Activated CD8-positive, alpha-beta memory T cell treated with anti-CD3 and anti-CD28 coated beads, Interleukin-2, amount 10 ng/mL, durations not matched to agents 7 days and 5 days (primary cell): ENCODE measurements at regions not wholly inside any gene's neighbourhood (a gene's known extent, or its start where the extent isn't known, plus 50 kb on each side); places are given as distances from the start of the nearest gene placed in this dataset.
"Not testable (repeated sequence)": the region's sequence is repeated elsewhere in the genome, so short reads cannot be mapped to it uniquely, and the experiment has no call there.

ENCODE experiments used
- ATAC-seq: fragments of 150-1000 bp; cut with Tn5 transposase; one replicate; pipeline ENCODE4 v1.10.0; 2021; ENCODE audit warnings: moderate library complexity
- CTCF ChIA-PET: fragments of 350-600 bp; sonication (Branson Sonifier 250); formaldehyde crosslinking; loops from one replicate; lab custom pipeline; 2021; ENCODE audit warnings: antibody characterized with exemption; lab: Charles Lee
- DNase-seq: peaks from one replicate; pipeline ENCODE4 v3.0.0-alpha.2; 2020
- H3K27ac Mint-ChIP-seq: one replicate; pipeline ENCODE4 v1.8.0; 2021; ENCODE audit warnings: mild to moderate bottlenecking, mixed read lengths
- H3K27me3 Mint-ChIP-seq: one replicate; pipeline ENCODE4 v1.8.0; 2021; ENCODE audit warnings: mixed read lengths
- H3K36me3 Mint-ChIP-seq: one replicate; pipeline ENCODE4 v1.8.0; 2021; ENCODE audit warnings: mild to moderate bottlenecking, mixed read lengths
- H3K4me1 Mint-ChIP-seq: one replicate; pipeline ENCODE4 v1.8.0; 2021; ENCODE audit warnings: mixed read lengths
- H3K4me3 Mint-ChIP-seq: one replicate; pipeline ENCODE4 v1.8.0; 2021; ENCODE audit warnings: mild to moderate bottlenecking, moderate library complexity, mixed read lengths
- H3K9me3 Mint-ChIP-seq: one replicate; pipeline ENCODE4 v1.8.0; 2022; ENCODE audit warnings: low read depth, mixed read lengths

DNA sequence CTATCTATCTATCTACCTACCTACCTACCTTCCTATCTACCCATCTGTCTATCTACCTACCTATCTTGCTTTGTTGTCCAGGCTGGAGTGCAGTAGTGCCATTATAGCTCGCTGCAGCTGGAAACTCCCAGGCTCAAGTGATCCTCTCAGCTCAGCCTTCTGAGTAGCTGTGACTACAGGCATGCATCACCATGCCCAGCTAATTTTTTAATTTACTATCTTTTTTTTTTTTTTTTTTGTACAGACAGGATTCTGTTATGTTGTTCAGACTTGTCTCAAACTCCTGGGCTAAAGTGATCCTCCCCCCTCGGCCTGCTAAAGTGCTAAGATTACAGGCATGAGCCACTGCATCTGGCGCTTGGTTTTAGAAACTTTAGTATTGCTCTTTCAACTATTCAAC, 762.4 kb downstream of the SLC6A15 start:
- H3K4me3 Mint-ChIP-seq, result no peak overlapping the region
- H3K9me3 Mint-ChIP-seq, result peaks cover 9% of the 10 kb centered on the region
- CTCF ChIA-PET, result no interaction called here
- H3K36me3 Mint-ChIP-seq, result no peaks in the 10 kb centered on the region
- DNase-seq (no peak), ATAC-seq (no peak)
- H3K4me1 Mint-ChIP-seq, result no peaks in the 10 kb centered on the region
- no peak overlapping the region for H3K27ac Mint-ChIP-seq
- H3K27me3 Mint-ChIP-seq, result no peaks in the 10 kb centered on the region

DNA sequence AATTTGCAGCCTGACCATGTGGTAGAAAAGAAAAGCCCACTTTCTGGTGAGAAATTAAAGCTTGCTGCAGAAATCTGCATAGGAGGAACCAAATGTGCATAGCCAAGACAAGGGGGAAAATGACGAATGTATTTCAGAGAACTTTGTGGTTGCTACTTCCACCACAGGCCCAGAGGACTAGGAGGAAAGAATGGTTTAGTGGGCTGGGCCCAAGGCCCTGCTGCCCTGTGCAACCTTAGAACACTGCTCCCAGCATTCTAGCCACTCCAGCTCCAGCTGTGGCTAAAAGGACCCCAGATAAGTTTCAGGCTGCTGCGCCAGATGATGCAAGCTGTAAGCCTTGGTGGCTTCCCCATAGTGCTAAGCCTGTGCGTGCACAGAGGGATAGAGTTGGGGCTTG, 764.3 kb downstream of the SLC6A15 start:
- Mint-ChIP-seq H3K4me3 (no peak overlapping the region), H3K9me3 (peaks cover 11% of the 10 kb centered on the region), H3K36me3 (no peaks in the 10 kb centered on the region), H3K27me3 (no peaks in the 10 kb centered on the region), H3K27ac (no peak overlapping the region), H3K4me1 (no peaks in the 10 kb centered on the region)
- DNase-seq (no peak), ATAC-seq (no peak)
- CTCF ChIA-PET, result no interaction called here

DNA sequence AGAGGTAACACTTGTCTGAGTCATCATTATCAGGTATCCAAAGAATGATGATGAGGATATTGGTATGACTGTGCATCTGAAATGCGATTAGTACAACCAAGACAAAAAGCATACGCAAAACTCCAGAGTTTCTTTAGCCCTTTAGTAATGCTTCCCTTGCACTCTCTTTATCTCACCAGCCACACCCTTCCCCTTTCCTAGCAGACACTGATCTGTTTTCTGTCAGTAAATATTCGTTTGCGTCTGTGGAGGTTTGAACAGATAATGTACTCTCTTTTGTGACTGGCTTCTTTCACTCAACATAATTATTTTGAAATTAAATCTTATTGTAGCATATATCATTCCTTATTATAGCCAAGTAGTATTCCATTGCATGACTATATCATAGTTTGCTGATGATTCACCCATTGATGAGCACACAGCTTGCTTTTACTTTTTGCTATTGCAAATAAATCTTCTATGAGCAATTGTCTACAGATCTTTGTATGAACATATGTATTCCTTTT, 775.7 kb downstream of the SLC6A15 start:
- ATAC-seq (no peak), DNase-seq (no peak)
- H3K27ac Mint-ChIP-seq, result no peak overlapping the region
- peaks cover 3% of the 10 kb centered on the region for H3K9me3 Mint-ChIP-seq
- H3K4me1 Mint-ChIP-seq, result no peaks in the 10 kb centered on the region
- CTCF ChIA-PET, result no interaction called here
- H3K4me3 Mint-ChIP-seq, result no peak overlapping the region
- no peaks in the 10 kb centered on the region for H3K36me3 Mint-ChIP-seq
- no peaks in the 10 kb centered on the region for H3K27me3 Mint-ChIP-seq

DNA sequence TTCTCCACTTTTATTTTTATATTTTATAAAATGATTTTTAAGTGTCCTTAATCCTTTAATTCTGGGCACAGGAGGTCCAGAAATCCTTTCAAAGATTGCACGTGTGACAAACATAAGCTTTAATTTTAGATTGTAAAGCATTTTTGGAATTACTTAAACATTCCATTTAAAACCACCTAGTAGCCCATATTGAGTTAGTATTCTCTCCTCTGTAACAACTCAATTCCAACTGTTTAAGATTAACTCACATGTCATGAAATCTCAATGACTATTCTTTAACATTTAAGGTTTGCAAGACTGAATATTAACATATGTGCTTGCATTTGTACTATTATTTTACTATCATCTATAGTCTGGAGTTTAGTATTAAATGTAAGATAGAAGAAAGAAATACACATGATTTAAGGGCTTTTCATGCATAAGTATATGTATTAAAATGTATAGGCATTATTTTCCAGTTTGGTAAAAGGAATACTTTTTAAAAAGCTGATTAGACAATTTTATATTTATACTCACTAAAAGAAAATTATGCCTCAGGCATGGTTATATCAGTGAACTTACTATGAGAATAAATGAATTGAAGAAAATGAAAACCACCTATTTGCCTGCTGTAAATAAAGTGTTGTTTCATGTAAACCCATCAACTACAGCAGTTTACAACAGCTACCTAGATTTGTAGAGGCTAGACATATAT, 776.9 kb downstream of the SLC6A15 start:
- H3K27ac Mint-ChIP-seq, result no peak overlapping the region
- ATAC-seq (no peak), DNase-seq (no peak)
- H3K36me3 Mint-ChIP-seq, result no peaks in the 10 kb centered on the region
- CTCF ChIA-PET, result no interaction called here
- H3K4me1 Mint-ChIP-seq, result no peaks in the 10 kb centered on the region
- H3K4me3 Mint-ChIP-seq, result no peak overlapping the region
- H3K27me3 Mint-ChIP-seq, result no peaks in the 10 kb centered on the region
- peaks cover 1% of the 10 kb centered on the region for H3K9me3 Mint-ChIP-seq

DNA sequence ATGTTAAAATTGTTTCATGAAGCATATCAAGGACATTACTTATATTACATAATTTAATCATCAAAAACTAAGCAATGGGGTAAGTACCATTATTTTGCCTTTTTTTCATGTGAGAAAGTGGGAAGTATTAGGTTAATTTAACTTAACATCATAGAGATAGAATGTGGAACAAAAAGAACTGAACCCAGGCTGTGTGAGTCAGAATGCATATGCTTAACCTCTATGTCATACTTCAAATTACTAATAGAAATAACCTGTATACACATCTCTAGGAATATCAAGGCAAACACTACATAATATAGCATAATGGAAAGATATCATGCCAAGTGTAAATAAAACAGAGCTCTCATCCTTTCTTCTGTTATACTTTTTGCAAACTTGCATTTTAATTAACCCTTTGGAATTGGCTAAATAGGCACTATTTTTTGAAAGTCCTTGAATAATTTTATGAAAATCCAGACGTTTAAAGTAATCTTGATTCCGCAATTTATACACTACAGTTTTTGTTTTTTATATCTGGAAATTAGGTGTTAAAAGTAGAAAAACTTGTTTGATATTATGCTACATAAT, 777.7 kb downstream of the SLC6A15 start:
- Mint-ChIP-seq H3K4me3 (no peak overlapping the region), H3K27ac (no peak overlapping the region), H3K9me3 (no peaks in the 10 kb centered on the region), H3K27me3 (no peaks in the 10 kb centered on the region), H3K4me1 (no peaks in the 10 kb centered on the region), H3K36me3 (no peaks in the 10 kb centered on the region)
- DNase-seq (no peak), ATAC-seq (no peak)
- CTCF ChIA-PET, result no interaction called here

DNA sequence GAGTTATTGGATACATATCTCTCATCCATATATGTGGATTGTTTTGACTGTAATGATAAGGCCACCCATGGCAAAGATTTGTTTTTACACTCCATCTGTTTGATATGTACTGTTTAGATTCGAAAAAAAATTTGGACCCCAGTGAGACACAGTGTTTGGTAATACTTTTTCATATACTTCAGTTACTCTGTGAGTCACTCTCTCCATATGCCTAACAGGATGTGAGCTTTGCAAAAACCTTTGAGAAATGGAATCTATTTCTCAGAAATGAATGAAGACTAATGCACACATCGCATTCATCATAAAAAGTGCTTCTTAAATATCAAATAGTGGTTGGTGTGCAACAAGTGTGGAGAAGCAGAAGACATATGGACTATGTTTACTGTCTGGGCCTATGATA, 781.5 kb downstream of the SLC6A15 start:
- Mint-ChIP-seq H3K27ac (no peak overlapping the region), H3K4me3 (no peak overlapping the region), H3K9me3 (no peaks in the 10 kb centered on the region), H3K4me1 (no peaks in the 10 kb centered on the region), H3K36me3 (no peaks in the 10 kb centered on the region), H3K27me3 (no peaks in the 10 kb centered on the region)
- CTCF ChIA-PET, result no interaction called here
- no peak for DNase-seq
- ATAC-seq, result no peak

DNA sequence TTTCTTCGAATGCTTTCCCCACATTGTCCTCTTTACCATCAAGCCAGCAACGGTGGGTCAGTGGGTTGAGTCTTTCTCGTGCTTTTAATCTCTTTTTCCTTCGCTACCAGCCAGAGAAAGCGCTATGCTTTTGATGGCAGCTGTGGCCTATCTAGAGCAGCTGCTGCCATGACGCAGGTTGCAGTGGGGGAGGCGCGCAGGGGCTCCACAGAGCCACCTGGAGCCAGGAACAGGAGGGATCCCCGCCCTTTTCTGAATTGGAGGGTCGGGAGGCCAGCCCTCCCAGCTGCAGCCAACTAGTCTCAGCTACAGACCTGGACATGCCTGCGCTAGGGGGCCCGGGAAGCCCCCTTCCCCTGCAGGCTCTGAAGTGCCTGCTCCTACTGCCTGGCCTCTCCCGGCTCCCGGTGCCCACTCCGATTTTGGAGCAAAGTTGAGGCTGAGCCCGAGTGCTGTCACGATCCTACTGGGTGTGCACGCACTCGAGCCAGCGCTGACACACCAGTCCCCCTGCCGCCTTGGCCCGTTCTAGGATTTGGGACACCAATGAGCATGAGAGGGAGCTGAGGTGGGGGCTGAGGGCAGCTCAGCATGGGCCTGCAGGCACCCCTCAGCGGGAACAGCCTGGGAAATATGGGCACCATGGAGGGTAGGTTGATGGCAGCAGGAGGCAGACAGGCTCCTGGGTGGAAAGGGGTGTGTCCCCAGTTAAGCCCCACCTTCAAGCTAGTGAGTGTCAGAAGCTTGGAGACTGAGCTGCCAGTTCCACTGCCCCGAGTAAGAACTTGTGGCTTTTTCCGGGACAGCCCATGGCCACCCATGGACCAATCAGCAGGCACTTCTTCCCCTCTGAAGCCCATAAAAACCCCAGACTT, 784.2 kb downstream of the SLC6A15 start:
- Mint-ChIP-seq H3K4me3 (no peak overlapping the region), H3K27me3 (no peaks in the 10 kb centered on the region), H3K9me3 (no peaks in the 10 kb centered on the region), H3K36me3 (no peaks in the 10 kb centered on the region), H3K27ac (no peak overlapping the region), H3K4me1 (no peaks in the 10 kb centered on the region)
- ATAC-seq (no peak), DNase-seq (no peak)
- CTCF ChIA-PET, result no interaction called here

DNA sequence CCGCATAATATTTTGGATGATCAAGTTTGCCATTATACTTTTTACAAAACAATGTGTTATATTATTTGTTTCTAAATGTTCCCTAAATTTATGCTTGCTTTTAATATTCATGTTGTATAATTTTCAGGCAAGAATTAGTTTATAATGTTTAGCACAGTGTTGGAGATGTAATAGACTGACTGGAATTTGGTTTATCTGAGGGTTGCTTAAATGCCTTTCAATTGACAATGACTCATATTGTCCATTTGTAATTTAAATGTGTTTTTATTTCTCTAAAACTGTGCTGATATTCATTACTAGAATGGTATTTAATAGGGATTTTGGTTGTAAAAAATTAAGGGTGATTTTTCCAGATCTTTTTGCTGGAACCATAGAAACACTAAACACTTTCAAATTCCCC, 788.4 kb downstream of the SLC6A15 start:
- CTCF ChIA-PET, result no interaction called here
- Mint-ChIP-seq H3K9me3 (peaks cover 3% of the 10 kb centered on the region), H3K4me1 (no peaks in the 10 kb centered on the region), H3K27ac (no peak overlapping the region), H3K27me3 (no peaks in the 10 kb centered on the region), H3K4me3 (no peak overlapping the region), H3K36me3 (no peaks in the 10 kb centered on the region)
- DNase-seq (no peak), ATAC-seq (no peak)

DNA sequence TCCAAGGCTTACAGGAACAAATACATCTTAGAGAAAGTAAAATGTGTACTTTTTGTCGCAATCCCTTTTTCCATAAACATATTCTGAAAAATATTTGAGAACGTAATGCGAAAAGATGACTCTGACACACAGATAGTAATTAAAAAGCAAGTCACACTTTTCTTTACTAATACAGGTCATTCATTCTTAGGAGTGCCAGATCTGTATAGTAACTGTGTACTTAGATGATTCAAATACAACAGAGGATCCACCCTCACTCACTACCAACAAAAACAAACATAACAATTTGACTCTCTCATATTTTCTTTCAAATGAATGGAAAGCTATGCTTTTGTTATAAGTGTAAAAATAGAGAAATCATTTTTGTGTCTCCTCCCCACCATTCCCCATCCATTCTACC, 795.4 kb downstream of the SLC6A15 start:
- H3K27me3 Mint-ChIP-seq, result no peaks in the 10 kb centered on the region
- CTCF ChIA-PET, result no interaction called here

DNA sequence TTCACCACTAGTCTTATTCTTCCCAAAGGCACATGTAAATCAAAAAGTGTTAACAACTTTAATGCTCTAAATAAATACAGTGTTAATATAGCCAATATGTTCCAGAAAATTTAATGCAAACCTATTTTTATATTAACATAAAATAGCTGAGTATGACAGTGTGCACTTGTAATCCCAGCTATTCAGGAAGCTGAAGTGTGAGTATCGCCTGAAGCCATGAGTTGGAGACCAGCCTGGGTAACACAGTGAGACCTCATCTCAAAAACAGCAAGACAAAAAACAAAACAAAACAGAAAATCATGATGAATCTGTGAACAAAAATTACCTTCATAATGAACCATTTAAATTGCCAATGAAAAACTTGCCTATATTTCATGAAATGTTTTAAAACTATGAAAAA, 798.9 kb downstream of the SLC6A15 start:
- Mint-ChIP-seq H3K36me3 (no peaks in the 10 kb centered on the region), H3K9me3 (peaks cover 16% of the 10 kb centered on the region), H3K4me3 (no peak overlapping the region), H3K27me3 (no peaks in the 10 kb centered on the region), H3K4me1 (no peaks in the 10 kb centered on the region), H3K27ac (no peak overlapping the region)
- ATAC-seq (no peak), DNase-seq (no peak)
- CTCF ChIA-PET, result no interaction called here

More for the DNA sequence above, 795.4 kb downstream of the SLC6A15 start:
- no peak for ATAC-seq
- no peaks in the 10 kb centered on the region for H3K4me1 Mint-ChIP-seq
- no peak overlapping the region for H3K4me3 Mint-ChIP-seq
- H3K9me3 Mint-ChIP-seq, result peaks cover 10% of the 10 kb centered on the region
- no peaks in the 10 kb centered on the region for H3K36me3 Mint-ChIP-seq
- no peak for DNase-seq
- H3K27ac Mint-ChIP-seq, result no peak overlapping the region

DNA sequence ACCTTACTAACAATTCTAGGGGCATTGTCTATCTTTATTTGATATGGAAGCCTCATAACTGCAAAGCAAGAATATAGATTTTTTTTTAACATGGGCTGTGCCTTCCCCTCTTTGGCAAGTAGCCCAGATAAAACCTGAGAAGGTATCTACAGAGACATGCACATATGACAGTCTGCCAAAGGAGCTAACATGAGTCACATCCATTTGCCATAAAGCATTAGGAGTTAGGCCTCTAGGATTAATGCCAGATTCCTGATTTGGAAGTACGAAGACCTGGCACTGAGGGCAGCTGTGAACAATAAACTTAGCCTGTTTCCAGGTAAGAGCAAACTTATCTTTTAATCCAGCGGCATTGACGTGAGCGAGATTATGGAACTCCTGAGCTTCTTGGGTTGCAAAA, 808.7 kb downstream of the SLC6A15 start:
- DNase-seq, H3K27ac Mint-ChIP-seq, H3K4me1 Mint-ChIP-seq, H3K4me3 Mint-ChIP-seq, H3K36me3 Mint-ChIP-seq, H3K27me3 Mint-ChIP-seq, CTCF ChIA-PET, ATAC-seq: not testable (repeated sequence)
- peaks cover 32% of the 10 kb centered on the region for H3K9me3 Mint-ChIP-seq

DNA sequence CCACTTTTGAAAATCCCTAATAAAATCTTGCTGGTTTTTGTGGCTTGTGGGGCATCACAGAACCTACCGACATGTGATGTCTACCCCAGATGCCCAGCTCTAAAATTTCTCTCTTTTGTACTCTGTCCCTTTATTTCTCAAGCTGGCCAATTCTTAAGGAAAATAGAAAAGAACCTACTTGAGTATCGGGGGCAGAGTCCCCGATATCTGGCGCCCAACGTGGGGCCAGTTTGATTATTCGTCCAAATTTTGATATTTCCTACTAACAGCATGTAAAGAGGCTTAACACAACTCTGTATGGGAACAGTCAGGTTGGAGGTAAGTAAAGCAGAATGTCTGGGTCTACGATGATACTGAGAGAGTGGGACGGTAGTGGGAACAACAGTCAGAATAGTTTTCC, 810.6 kb downstream of the SLC6A15 start:
- H3K36me3 Mint-ChIP-seq, H3K27ac Mint-ChIP-seq, ATAC-seq, H3K4me1 Mint-ChIP-seq, DNase-seq, H3K4me3 Mint-ChIP-seq, H3K27me3 Mint-ChIP-seq, CTCF ChIA-PET: not testable (repeated sequence)
- peaks cover 31% of the 10 kb centered on the region for H3K9me3 Mint-ChIP-seq

DNA sequence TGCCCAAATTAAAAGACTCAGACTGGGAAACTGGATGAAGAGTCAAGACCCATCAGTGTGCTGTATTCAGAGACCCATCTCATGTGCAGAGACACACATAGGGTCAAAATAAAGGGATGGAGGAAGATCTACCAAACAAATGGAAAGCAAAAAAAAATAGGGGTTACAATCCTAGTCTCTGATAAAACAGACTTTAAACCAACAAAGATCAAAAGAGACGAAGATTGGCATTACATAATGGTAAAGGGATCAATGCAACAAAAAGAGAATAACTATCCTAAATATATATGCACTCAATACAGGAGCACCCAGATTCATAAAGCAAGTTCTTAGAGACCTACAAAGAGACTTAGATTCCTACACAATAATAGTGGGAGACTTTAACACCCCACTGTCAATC, 813.0 kb downstream of the SLC6A15 start:
- H3K27me3 Mint-ChIP-seq, H3K27ac Mint-ChIP-seq, ATAC-seq, CTCF ChIA-PET, H3K36me3 Mint-ChIP-seq, H3K4me1 Mint-ChIP-seq, DNase-seq, H3K4me3 Mint-ChIP-seq: not testable (repeated sequence)
- peaks cover 31% of the 10 kb centered on the region for H3K9me3 Mint-ChIP-seq

DNA sequence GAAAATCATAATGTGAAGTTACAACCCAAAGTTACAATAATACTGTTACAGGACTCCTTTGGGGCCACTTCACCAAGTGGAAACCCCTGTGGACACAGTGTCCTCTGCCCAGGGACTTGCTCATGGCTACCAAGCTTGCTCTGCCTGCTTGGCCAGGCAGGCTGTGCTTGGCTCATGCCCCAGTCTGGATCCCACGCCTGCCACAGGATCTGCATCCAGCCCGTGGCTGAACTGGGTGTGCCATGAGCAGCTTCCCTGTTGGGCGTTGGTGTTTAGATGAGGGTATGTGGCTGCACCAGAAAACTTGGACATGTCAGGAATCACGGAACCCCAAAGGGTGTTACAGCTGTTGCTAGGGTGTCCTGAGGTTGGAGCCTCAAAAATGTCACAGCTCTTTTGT, 820.9 kb downstream of the SLC6A15 start:
- CTCF ChIA-PET, result no interaction called here
- DNase-seq (no peak), ATAC-seq (no peak)
- Mint-ChIP-seq H3K27me3 (no peaks in the 10 kb centered on the region), H3K4me3 (no peak overlapping the region), H3K4me1 (no peaks in the 10 kb centered on the region), H3K9me3 (peaks cover 2% of the 10 kb centered on the region), H3K36me3 (no peaks in the 10 kb centered on the region), H3K27ac (no peak overlapping the region)
